ENCODE measurements at regions not wholly inside any gene's neighbourhood (a gene's known extent, or its start where the extent isn't known, plus 50 kb on each side); places are given as distances from the start of the nearest gene placed in this dataset.

GRCh38 chr16:85376292-85377095 is 236.6 kb upstream of the GSE1 start:
- DNase-seq (ENCODE audit: low spot score): peak; percentile 61

GRCh38 chr16:85377388-85378144 is 235.6 kb upstream of the GSE1 start:
- no peak for DNase-seq (ENCODE audit: low spot score)

- DNase-seq (ENCODE audit: low spot score): no peak
Observed at GRCh38 chr16:85378145-85379040, 234.7 kb upstream of the GSE1 start.

GRCh38 chr16:85379041-85380001 is 233.8 kb upstream of the GSE1 start:
- no peak for DNase-seq (ENCODE audit: low spot score)

- DNase-seq (ENCODE audit: low spot score): no peak
Observed at GRCh38 chr16:85380002-85380395, 233.1 kb upstream of the GSE1 start.

GRCh38 chr16:85380905-85381737 is 232.0 kb upstream of the GSE1 start:
- no peak for DNase-seq (ENCODE audit: low spot score)

GRCh38 chr16:85381738-85382592 is 231.2 kb upstream of the GSE1 start:
- no peak for DNase-seq (ENCODE audit: low spot score)

- DNase-seq (ENCODE audit: low spot score): no peak
Observed at GRCh38 chr16:85382717-85383118, 230.4 kb upstream of the GSE1 start.

- DNase-seq (ENCODE audit: low spot score): no peak
Observed at GRCh38 chr16:85383836-85384832, 229.0 kb upstream of the GSE1 start.

- DNase-seq (ENCODE audit: low spot score): no peak
Observed at GRCh38 chr16:85384833-85385462, 228.2 kb upstream of the GSE1 start.

GRCh38 chr16:85385463-85386331 is 227.4 kb upstream of the GSE1 start:
- DNase-seq (ENCODE audit: low spot score): no peak

- no peak for DNase-seq (ENCODE audit: low spot score)
Observed at GRCh38 chr16:85386467-85387170, 226.5 kb upstream of the GSE1 start.

GRCh38 chr16:85387171-85387507 is 226.0 kb upstream of the GSE1 start:
- no peak for DNase-seq (ENCODE audit: low spot score)

GRCh38 chr16:85387731-85388295 is 225.3 kb upstream of the GSE1 start:
- DNase-seq (ENCODE audit: low spot score): no peak

- no peak for DNase-seq (ENCODE audit: low spot score)
Observed at GRCh38 chr16:85389679-85390470, 223.2 kb upstream of the GSE1 start.
